Tibial artery (tissue), 4 donors: ENCODE measurements at regions not wholly inside any gene's neighbourhood (a gene's known extent, or its start where the extent isn't known, plus 50 kb on each side); places are given as distances from the start of the nearest gene placed in this dataset.

Source experiments
- DNase-seq, 2 donors: peaks; one replicate each; pipeline ENCODE4 v3.0.0-alpha.2; 2019
- H3K27ac ChIP-seq, 2 donors: fragments of 200-600 bp; sonication (generic) in 1 of 2; 1 replicate in 1 of 2; 2 replicates in 1 of 2; pipeline ENCODE4 v1.5.1; 2018 to 2019; ENCODE audit warnings: mild to moderate bottlenecking in 1 of 2
- H3K27me3 ChIP-seq, 2 donors: fragments of 200-600 bp; sonication (generic) in 1 of 2; one replicate each; pipeline versions ENCODE4 v1.5.1 to v1.6.0; 2016 to 2019
- H3K36me3 ChIP-seq, 3 donors: fragments of 200-600 bp; sonication (generic) in 2 of 3; one replicate each; pipeline ENCODE4 v1.5.1; 2016 to 2019; ENCODE audit warnings: mild to moderate bottlenecking in 2 of 3
- H3K4me1 ChIP-seq, 4 donors: fragments of 200-600 bp; sonication (generic) in 2 of 4; 1 replicate in 3 of 4; 2 replicates in 1 of 4; pipeline ENCODE4 v1.5.1; 2016 to 2019
- H3K4me3 ChIP-seq, 2 donors: fragments of 200-600 bp; sonication (generic) in 1 of 2; 1 replicate in 1 of 2; 2 replicates in 1 of 2; pipeline ENCODE4 v1.5.1; 2018 to 2019; ENCODE audit warnings: mild to moderate bottlenecking in 2 of 2
- H3K9me3 ChIP-seq, 3 donors: fragments of 200-600 bp; sonication (generic) in 1 of 3; one replicate each; pipeline ENCODE4 v1.5.1; 2016 to 2019
- intact Hi-C: fragments of 100-400 bp; cut with DNase I; formaldehyde crosslinking; loops from one replicate; pipeline ENCODE4 v1.15.0; 2023; ENCODE audit warnings: low total_unique reads
- TF ChIP-seq, protein P1 (sequence below), 2 experiments: fragments of 200-600 bp in 1 of 2; fragments of 450-650 bp in 1 of 2; IDR thresholded peaks; one replicate each; pipeline ENCODE4 v1.5.1; 2017 to 2019; ENCODE audit warnings: antibody characterized with exemption in 2 of 2, mild to moderate bottlenecking in 1 of 2, moderate library complexity in 1 of 2

DNA sequence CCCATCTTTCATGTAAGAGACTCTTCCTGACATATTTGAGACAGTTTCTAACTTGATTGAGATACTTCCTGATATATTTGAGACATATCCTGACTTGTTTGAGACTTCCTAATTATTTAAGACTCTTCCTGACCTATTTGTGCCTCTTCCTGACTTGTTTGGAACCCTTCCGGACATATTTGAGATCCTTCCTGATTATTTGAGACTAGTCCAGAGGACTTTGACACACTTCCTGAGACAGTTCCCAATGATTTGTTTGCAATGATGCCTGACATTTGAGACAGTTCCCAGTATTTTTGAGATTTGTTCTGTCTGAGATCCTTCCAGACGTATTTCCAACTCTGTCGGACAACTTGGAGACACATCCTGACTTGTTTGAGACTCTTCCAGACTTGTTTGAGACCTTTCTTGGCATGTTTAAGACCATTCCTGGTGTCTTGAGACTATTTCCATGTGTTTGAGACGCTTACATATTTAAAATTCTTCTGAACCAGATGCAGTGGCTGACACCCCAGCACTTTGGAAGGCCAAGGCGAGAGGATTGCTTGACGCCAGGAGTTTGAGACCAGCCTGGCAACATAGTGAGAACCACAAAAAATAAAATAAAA is 118.9 kb upstream of the USP9X start:
- Histone ChIP-seq H3K9me3 (peaks cover 0 to 6% (median 4%) of the 10 kb centered on the region in 3 donors), H3K36me3 (no peaks in the 10 kb centered on the region), H3K4me3 (no peak overlapping the region), H3K27ac (no peak overlapping the region), H3K27me3 (no peaks in the 10 kb centered on the region), H3K4me1 (no peaks in the 10 kb centered on the region)
- intact Hi-C loops, result no loop called here
- TF ChIP-seq, protein P1, sequence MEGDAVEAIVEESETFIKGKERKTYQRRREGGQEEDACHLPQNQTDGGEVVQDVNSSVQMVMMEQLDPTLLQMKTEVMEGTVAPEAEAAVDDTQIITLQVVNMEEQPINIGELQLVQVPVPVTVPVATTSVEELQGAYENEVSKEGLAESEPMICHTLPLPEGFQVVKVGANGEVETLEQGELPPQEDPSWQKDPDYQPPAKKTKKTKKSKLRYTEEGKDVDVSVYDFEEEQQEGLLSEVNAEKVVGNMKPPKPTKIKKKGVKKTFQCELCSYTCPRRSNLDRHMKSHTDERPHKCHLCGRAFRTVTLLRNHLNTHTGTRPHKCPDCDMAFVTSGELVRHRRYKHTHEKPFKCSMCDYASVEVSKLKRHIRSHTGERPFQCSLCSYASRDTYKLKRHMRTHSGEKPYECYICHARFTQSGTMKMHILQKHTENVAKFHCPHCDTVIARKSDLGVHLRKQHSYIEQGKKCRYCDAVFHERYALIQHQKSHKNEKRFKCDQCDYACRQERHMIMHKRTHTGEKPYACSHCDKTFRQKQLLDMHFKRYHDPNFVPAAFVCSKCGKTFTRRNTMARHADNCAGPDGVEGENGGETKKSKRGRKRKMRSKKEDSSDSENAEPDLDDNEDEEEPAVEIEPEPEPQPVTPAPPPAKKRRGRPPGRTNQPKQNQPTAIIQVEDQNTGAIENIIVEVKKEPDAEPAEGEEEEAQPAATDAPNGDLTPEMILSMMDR (IDR thresholded peaks at IDR 0.05), result no peak
- no peak for DNase-seq

DNA sequence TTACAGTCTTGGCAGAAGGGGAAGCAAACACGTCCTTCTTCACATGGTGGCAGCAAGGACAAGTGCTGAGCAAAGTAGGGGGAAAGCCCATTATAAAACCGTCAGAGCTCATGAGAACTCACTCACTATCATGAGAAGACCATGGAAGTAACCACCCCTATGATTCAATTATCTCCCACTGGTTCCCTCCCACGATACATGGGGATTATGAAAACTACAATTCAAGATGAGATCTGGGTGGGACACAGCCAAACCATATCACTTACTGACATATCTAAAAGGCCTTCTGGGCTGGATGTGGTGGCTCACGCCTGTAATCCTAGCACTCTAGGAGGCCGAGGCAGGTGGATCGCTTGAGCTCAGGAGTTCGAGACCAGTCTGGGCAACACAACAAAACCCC is 117.1 kb upstream of the USP9X start:
- Histone ChIP-seq H3K4me1 (no peaks in the 10 kb centered on the region), H3K36me3 (no peaks in the 10 kb centered on the region), H3K9me3 (peaks cover 0 to 6% (median 4%) of the 10 kb centered on the region in 3 donors), H3K27me3 (no peaks in the 10 kb centered on the region), H3K4me3 (no peak overlapping the region), H3K27ac (no peak overlapping the region)
- TF ChIP-seq, protein P1 (IDR thresholded peaks at IDR 0.05), result no peak
- intact Hi-C loops, result no loop called here
- no peak for DNase-seq

DNA sequence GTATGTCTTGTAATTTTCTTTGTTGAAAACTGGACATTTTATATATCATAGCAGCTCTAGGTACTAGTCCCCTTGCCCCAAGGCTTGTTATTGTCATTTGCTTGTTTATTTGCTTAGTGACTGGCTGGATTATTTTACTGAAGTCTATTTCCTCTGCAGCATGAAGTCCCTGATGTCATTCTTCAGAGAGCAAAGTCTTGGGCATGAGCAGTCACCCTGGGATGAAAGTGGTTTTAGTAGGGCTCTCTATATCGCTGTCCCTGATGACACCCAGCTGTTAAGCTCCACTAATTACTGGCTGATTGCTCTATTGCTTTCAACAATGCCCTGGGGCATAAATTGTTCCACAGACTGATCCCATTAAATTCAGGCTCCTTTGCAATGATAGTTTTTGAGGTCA is 113.5 kb upstream of the USP9X start:
- intact Hi-C loops, result no loop called here
- Histone ChIP-seq H3K4me3 (no peak overlapping the region), H3K27me3 (no peaks in the 10 kb centered on the region), H3K36me3 (no peaks in the 10 kb centered on the region), H3K4me1 (no peaks in the 10 kb centered on the region), H3K27ac (no peak overlapping the region), H3K9me3 (no peaks in the 10 kb centered on the region)
- TF ChIP-seq, protein P1 (IDR thresholded peaks at IDR 0.05), result no peak
- no peak for DNase-seq

DNA sequence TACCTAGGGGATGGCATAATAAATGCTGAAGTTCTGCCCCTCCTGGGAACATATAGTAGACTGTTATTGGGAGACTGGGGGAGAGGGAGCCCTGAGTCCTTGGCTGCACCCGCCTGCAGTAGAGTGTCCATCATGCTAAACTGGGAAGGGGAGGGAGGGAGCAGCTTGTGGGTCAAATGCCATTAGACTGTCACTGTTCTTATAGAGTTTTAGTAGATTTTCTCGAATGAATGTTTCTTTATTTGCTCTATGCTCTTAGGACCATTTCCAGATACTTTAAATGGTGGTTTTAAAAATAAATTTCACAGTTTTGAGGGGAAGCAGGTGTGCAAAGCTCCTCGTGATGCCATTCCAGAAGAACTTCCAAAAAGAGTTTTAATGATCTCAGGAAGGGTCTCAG is 111.6 kb upstream of the USP9X start:
- no peaks in the 10 kb centered on the region for H3K27me3 ChIP-seq
- DNase-seq, result no peak
- no peak overlapping the region for H3K27ac ChIP-seq
- H3K9me3 ChIP-seq, result peaks cover 0 to 12% (median 10%) of the 10 kb centered on the region in 3 donors
- no peaks in the 10 kb centered on the region for H3K4me1 ChIP-seq
- intact Hi-C loops, result no loop called here
- no peak overlapping the region for H3K4me3 ChIP-seq
- H3K36me3 ChIP-seq, result no peaks in the 10 kb centered on the region
- TF ChIP-seq, protein P1 (IDR thresholded peaks at IDR 0.05), result no peak

DNA sequence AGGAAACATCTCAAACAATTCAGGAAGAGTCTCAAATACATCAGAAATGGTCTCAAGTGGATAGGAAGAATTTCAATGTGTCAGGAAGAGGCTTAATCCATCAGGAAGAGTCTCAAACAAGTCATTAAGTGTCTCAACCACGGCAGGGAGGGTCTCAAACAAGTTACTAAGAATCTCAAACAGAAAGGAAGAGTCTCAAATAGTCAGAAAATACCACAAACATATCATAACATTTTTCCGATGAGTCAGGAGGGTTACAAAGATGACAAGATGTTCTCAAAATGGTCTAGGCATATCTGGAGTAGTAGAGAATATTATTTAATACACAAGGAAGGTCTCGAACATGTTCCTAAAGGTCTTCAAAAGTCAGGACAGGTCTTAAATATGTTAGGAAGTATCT is 109.3 kb upstream of the USP9X start:
- no peaks in the 10 kb centered on the region for H3K4me1 ChIP-seq
- H3K36me3 ChIP-seq, result no peaks in the 10 kb centered on the region
- H3K27me3 ChIP-seq, result no peaks in the 10 kb centered on the region
- peaks cover 0 to 12% (median 10%) of the 10 kb centered on the region in 3 donors for H3K9me3 ChIP-seq
- no peak overlapping the region for H3K4me3 ChIP-seq
- intact Hi-C loops, result no loop called here
- TF ChIP-seq, protein P1 (IDR thresholded peaks at IDR 0.05), result no peak
- DNase-seq, result no peak
- no peak overlapping the region for H3K27ac ChIP-seq

DNA sequence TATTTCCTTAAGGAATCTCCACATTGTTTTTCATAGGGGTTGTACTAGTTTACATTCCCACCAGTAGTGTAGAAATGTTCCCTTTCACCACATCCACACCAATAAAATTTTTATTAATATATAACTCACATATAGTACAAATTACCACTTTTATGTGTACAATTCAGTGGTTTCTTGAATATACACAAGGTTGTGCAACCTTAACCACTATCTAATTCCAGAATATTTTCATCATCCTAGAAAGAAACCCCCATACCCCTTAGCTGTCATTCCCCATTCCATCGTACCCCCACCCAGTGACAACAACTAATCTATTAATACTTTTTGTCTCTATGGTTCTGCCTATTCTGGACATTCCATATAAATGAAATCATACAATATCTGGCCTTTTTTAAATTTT is 108.3 kb upstream of the USP9X start:
- no peak overlapping the region for H3K4me3 ChIP-seq
- TF ChIP-seq, protein P1 (IDR thresholded peaks at IDR 0.05), result no peak
- no peaks in the 10 kb centered on the region for H3K4me1 ChIP-seq
- H3K27ac ChIP-seq, result no peak overlapping the region
- no peaks in the 10 kb centered on the region for H3K36me3 ChIP-seq
- peaks cover 0 to 12% (median 10%) of the 10 kb centered on the region in 3 donors for H3K9me3 ChIP-seq
- intact Hi-C loops, result no loop called here
- no peak for DNase-seq
- no peaks in the 10 kb centered on the region for H3K27me3 ChIP-seq
